GM19023 (cell line): ENCODE measurements at regions not wholly inside any gene's neighbourhood (a gene's known extent, or its start where the extent isn't known, plus 50 kb on each side); places are given as distances from the start of the nearest gene placed in this dataset.

Experiments used
- ATAC-seq: cut with Tn5 transposase; IDR thresholded peaks from one replicate; pipeline ENCODE4 v1.9.1; 2021; ENCODE audit warnings: mild to moderate bottlenecking, moderate library complexity; ENCODE audit not compliant: unreplicated experiment

DNA sequence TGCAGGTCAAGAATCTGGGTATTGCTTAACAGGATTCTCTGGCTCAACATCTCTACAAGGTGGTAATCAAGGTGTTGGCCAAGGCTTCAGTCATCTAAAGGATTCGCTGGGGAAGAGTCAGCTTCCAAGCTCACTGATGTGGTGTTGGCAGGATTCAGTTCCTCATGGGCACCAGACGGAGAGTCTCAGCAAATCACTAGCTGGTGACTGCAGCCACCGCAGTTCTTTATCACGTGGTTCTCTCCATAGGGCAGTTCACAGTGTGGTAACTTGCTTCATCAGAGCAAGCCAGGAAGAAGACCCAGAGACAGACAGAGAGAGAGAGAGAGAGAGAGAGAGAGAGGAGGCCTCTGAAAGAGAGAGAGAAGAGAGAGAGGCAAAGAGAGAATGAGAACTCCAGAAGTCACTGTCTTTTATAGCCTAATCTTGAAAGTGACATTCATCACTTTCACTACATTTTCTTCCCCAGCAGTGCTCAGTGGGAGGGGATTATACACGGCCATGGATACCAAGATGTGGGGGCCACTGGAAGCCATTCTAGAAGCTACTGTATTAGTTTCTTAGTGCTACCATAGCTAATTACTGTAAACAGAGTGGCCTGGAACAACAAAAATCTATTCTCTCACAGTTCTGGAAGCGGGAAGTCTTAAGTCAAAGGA is 109.2 kb upstream of the SMIM23 start:
- no peak for ATAC-seq

- ATAC-seq = no peak
These were observed 107.0 kb upstream of the SMIM23 start for GRCh38 chr5:171678646-171679045.

DNA sequence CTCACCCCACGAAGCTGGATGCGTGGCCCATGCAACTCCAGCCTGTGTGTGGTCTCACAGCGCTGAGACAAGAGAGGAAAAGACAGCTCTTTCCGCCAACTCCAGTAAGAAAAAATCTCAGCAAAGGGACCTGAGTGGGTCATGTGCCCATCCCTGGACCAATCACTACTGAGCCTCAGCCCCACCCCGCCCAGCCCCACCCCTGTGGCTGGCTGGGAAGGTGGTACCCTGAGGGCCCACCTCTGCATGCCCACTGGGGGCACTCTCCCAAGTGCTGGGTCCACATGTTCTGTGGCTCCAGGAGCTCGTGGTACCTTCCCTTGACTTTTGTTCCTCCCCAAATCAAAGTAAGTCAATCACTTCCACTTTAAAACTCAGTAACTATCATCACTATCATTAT is 105.1 kb upstream of the SMIM23 start:
- ATAC-seq = no peak

GRCh38 chr5:171681061-171681460 is 104.6 kb upstream of the SMIM23 start:
- no peak for ATAC-seq

GRCh38 chr5:171681677-171682076 is 103.9 kb upstream of the SMIM23 start:
- no peak for ATAC-seq

DNA sequence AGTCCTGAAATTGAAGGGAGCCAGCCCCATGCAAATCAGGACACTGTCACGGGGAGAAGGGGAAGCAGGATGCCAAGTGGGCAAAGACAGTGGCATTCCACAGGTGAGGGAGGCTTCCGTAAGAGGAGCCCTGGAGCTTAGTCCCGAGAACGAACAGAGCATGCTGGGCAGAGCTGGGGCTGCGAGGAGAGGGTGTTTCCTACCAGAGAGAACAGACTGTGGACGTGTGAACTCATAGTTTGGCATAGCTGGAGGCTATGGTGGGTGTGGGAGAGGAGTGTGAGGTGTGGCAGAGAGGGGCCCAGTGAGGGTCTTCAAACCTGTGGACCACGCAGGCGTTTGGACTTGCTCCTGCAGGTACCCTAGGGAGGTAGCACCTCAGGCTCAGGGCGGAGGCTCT is 102.8 kb upstream of the SMIM23 start:
- ATAC-seq = no peak

DNA sequence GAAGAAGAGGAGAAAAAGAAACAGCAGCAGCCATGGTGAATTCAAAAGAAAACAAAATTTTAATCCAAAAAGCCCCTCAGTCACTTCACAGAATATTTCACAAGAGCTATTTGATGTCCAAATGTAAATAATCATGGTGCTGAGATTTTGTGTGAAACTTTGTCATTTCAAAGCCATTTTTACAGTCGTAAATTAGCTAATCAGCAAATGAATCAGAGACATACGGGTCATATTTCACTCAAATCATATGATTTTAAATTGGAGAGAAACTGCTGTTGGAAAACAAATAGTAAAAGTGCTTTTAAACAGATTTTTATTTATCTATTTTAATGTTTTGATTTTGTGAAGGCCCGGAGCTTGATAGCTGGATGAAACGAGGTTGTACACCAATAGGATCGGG is 101.4 kb upstream of the SMIM23 start:
- ATAC-seq = no peak

DNA sequence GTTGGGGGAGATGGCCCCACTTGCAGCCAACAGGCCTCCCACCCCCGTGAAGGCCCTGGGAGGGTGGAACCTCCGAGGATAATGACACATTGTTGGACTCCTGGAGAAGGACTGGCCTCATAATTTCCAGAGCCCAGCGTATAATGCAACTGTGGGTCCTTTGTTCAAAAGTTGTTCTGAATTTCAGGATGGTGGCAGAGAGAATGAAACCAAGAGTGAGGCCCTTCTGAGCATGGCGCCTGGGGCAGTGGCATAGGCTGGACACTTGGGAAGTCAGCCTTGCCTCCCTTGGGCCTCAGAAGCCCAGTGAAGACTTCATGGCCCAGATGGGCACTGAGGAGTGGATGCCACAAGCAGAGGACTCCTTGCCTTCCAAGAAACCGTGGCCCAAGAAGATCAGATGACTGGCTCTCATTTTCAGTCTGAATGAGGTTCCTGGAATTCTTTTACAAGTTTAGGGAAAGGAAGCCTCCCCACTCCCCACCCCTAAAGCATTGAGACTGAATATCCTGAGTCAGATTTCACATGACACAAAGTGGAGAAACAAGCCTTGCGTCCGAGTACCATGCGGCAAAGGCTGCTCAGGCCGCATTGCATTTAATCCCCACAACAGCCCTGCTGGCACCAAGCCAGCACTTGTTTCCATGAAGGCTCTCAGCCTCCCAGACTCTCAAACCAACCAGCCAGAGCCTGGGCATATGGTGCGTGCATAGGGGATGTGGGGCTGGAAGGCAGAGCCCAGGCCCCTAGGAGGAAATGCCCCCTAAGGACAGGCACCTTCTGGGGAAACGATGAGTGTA is 96.7 kb upstream of the SMIM23 start:
- no peak for ATAC-seq

- ATAC-seq = no peak
These were observed 95.7 kb upstream of the SMIM23 start for GRCh38 chr5:171689853-171690417.

- ATAC-seq = no peak
These were observed 93.5 kb upstream of the SMIM23 start for GRCh38 chr5:171692107-171692506.

GRCh38 chr5:171692936-171693335 is 92.7 kb upstream of the SMIM23 start:
- no peak for ATAC-seq

DNA sequence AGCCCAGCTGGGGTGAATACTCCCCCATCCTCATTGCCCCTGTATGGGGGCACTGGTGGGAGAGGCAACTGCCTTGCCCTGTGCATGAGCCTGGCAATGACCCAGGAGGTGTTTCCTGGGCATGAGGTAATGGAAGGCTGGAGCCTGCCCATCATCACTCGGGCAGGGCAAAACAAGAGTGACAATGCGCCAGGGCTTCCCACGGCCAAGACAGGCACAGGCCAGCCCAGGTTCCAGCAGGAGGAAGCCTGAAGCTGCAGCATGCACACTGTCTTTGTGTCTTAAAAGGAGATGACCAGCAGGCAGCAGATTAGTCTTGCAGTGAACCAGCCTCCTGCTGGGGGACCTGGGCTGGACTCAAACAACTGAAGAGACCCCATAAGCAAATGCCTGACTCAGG is 92.2 kb upstream of the SMIM23 start:
- ATAC-seq = no peak

- no peak for ATAC-seq
These were observed 89.8 kb upstream of the SMIM23 start for GRCh38 chr5:171695804-171696203.

GRCh38 chr5:171697221-171698102 is 88.2 kb upstream of the SMIM23 start:
- no peak for ATAC-seq

DNA sequence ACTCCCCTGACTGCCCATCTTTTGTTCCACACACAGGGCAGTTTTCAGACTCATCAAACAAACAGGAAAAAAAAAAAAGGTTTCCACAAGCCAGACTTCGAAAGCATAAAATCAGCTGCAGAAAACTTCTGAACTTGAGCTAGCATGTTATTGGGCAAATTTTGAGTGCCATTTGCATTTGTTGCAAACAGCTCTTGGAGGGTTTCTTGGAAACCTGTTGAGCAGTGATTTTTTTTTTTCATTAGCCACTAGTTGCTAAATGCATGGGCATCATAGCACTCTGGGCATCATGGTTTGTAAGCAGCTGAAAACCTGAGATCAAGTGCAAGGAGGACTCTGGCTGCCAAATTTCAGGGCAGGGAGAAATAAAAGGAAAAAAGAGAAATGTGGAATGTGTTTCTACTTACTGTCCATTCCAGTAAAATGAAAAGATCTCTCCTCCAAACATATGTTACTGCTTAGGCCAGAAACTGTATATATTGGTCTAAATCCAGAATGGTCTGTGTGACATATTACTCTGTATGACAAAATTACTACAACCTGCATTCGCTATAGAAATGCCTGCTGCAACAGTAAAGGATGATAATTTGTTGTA is 85.2 kb upstream of the SMIM23 start:
- no peak for ATAC-seq

DNA sequence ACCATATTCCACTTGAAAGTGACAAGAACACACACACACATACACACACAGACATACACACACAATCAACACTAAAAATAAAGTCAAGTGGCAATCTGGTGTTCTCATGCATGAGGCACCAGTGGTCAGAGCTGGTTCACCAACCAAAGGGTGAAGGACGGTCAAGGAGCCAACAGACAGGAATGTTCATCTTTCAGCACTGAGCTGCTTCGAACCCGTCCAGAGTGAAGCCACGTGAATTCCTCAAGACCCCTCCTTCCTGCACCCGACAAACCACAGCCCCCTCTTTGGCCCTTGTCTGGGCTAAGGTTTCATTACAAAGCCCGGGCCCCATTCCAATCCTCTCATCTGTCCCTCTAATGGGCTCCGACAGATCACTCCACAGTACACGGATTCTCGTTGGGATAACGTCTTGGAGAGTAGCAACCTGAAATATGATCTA is 84.5 kb upstream of the SMIM23 start:
- no peak for ATAC-seq

- ATAC-seq = no peak
These were observed 83.4 kb upstream of the SMIM23 start for GRCh38 chr5:171702135-171702770.

- no peak for ATAC-seq
These were observed 82.5 kb upstream of the SMIM23 start for GRCh38 chr5:171703146-171703545.

GRCh38 chr5:171705036-171705435 is 80.6 kb upstream of the SMIM23 start:
- ATAC-seq = no peak

- no peak for ATAC-seq
These were observed 79.7 kb upstream of the SMIM23 start for GRCh38 chr5:171705830-171706468.
